DND-41 (cell line): ENCODE measurements at regions not wholly inside any gene's neighbourhood (a gene's known extent, or its start where the extent isn't known, plus 50 kb on each side); places are given as distances from the start of the nearest gene placed in this dataset.

Source experiments
- EZH2 ChIP-seq: IDR thresholded peaks from 3 replicates; pipeline ENCODE4 v1.6.1; 2012; ENCODE audit warnings: borderline replicate concordance, low read depth, mild to moderate bottlenecking, moderate library complexity, low read length, inconsistent platforms; ENCODE audit not compliant: severe bottlenecking
- TF ChIP-seq, protein P1 (sequence below): IDR thresholded peaks from 2 replicates; pipeline ENCODE4 v1.5.1; 2012; ENCODE audit warnings: borderline replicate concordance, low read length, moderate library complexity, mild to moderate bottlenecking; ENCODE audit not compliant: poor library complexity, severe bottlenecking; ENCODE audit errors: extremely low read depth

DNA sequence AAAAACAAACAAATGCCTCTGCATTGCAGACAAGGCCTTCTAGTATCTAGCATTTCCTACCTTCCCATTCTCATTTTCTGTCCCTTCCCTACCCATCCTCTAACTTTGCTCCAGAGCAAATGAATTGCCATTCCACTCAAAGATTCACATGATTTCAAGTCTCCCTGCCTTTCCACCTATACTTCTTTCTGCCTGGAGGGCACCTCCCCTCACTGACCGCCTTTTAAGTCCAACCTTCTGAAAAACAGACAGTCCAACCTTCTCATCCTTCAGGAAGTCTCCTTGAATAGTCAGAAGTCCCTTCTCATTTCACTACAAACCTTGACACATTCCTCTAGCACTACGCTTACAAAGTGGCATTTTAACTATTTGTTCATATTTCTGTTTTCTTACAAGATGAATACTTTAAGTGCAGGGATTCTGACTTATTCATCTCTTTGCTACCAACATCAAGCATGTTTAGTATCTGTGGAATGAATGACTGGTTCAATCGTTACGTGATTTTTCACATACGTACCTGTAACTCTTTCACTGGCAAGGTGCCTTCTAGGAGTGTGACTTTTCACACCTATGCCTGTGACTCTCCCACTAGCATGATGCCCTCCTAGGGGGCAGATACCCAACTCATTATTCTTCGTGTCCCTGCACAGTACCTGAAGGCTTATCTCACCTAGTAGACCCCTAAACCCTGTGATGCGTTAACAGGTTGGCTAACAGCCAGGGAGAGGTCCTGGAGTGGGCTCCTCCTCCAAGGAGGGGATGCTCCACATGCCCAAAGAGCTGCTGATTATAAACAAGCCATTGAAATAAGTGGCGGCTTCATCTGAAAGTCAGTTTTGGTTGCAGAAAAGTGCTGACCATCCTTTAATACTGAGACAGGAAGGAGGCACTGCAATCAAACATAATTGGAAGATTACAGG lies 356.2 kb downstream of the MYCN start:
- no peak for TF ChIP-seq EZH2
- TF ChIP-seq, protein P1, sequence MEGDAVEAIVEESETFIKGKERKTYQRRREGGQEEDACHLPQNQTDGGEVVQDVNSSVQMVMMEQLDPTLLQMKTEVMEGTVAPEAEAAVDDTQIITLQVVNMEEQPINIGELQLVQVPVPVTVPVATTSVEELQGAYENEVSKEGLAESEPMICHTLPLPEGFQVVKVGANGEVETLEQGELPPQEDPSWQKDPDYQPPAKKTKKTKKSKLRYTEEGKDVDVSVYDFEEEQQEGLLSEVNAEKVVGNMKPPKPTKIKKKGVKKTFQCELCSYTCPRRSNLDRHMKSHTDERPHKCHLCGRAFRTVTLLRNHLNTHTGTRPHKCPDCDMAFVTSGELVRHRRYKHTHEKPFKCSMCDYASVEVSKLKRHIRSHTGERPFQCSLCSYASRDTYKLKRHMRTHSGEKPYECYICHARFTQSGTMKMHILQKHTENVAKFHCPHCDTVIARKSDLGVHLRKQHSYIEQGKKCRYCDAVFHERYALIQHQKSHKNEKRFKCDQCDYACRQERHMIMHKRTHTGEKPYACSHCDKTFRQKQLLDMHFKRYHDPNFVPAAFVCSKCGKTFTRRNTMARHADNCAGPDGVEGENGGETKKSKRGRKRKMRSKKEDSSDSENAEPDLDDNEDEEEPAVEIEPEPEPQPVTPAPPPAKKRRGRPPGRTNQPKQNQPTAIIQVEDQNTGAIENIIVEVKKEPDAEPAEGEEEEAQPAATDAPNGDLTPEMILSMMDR: no peak
